GM12878 (cell line): ENCODE measurements at regions not wholly inside any gene's neighbourhood (a gene's known extent, or its start where the extent isn't known, plus 50 kb on each side); places are given as distances from the start of the nearest gene placed in this dataset.

ENCODE experiments used
- ATAC-seq: fragments of 200-7000 bp; cut with Tn5 transposase; 3 replicates; pipeline ENCODE4 v1.9.1; 2020; ENCODE audit warnings: mild to moderate bottlenecking, moderate library complexity
- BruUV-seq: library from RNA; stranded (reverse); fragments of 400-500 nt; replicated peaks from 2 replicates; lab custom pipeline; 2021; lab: Mats Ljungman, UMichigan
- CTCF ChIA-PET: fragments of 300-600 bp; sonication (Branson Sonifier 250); formaldehyde crosslinking; extraction: SDS; loops from one replicate; lab custom pipeline; 2021; ENCODE audit warnings: inconsistent platforms; lab: Yijun Ruan, JAX
- POLR2A ChIA-PET: fragments of 350-600 bp; formaldehyde crosslinking; extraction: SDS; loops from one replicate; lab custom pipeline; 2021; ENCODE audit warnings: inconsistent platforms; lab: Charles Lee
- RAD21 ChIA-PET: fragments of 300-600 bp; sonication (Branson Sonifier 250); formaldehyde crosslinking; loops from one replicate; lab custom pipeline; 2023; ENCODE audit warnings: antibody characterized with exemption; ENCODE audit not compliant: unreplicated experiment; lab: Charles Lee
- SMC1A ChIA-PET: fragments of 300-600 bp; sonication (Branson Sonifier 250); formaldehyde crosslinking; loops from one replicate; lab custom pipeline; 2023; ENCODE audit not compliant: unreplicated experiment, uncharacterized antibody; lab: Charles Lee
- DNase-seq: peaks from one replicate; pipeline ENCODE4 v3.0.0-alpha.2; 2011; ENCODE audit warnings: low read depth, low spot score
- FAIRE-seq: peaks from 3 replicates; lab custom pipeline; 2011; peaks lifted over from hg19 to GRCh38; lab: Jason Lieb, UNC
- H2AFZ ChIP-seq: 2 replicates; pipeline ENCODE4 v1.6.0; 2011; ENCODE audit warnings: low read depth, low read length, control low read depth; ENCODE audit not compliant: control insufficient read depth
- H3K27ac ChIP-seq: 2 replicates; pipeline ENCODE4 v1.5.1; 2011; ENCODE audit warnings: control low read depth; ENCODE audit not compliant: control insufficient read depth, insufficient read depth
- H3K27me3 ChIP-seq, 2 experiments: replicated peaks in 1 of 2; 2 replicates each; pipeline versions ENCODE4 v1.6.0 to v1.6.1; 2011; ENCODE audit warnings: low read length in 1 of 2; ENCODE audit not compliant: control insufficient read depth in 2 of 2, insufficient read depth in 2 of 2
- H3K36me3 ChIP-seq, 2 experiments: 2 replicates each; pipeline ENCODE4 v1.5.1; 2011; ENCODE audit warnings: low read length in 1 of 2; ENCODE audit not compliant: control insufficient read depth in 2 of 2, insufficient read depth in 2 of 2
- H3K4me1 ChIP-seq: 2 replicates; pipeline ENCODE4 v1.6.1; 2011; ENCODE audit warnings: mild to moderate bottlenecking, low read length, moderate library complexity, mixed read lengths; ENCODE audit not compliant: control insufficient read depth, insufficient read depth
- H3K4me2 ChIP-seq: 2 replicates; pipeline ENCODE4 v1.6.0; 2011; ENCODE audit warnings: control low read depth; ENCODE audit not compliant: control insufficient read depth, insufficient read depth
- H3K4me3 ChIP-seq: fragments of 200-600 bp; sonication (generic); 2 replicates; pipeline ENCODE4 v1.5.1; 2016
- H3K79me2 ChIP-seq: 2 replicates; pipeline ENCODE4 v1.6.0; 2011; ENCODE audit warnings: low read length; ENCODE audit not compliant: control insufficient read depth, insufficient read depth
- H3K9ac ChIP-seq: 2 replicates; pipeline ENCODE4 v1.8.0; 2011; ENCODE audit warnings: low read length, control low read depth, mixed read lengths; ENCODE audit not compliant: control insufficient read depth, insufficient read depth
- H3K9me3 ChIP-seq: replicated peaks from 3 replicates; pipeline ENCODE4 v1.5.1; 2011; ENCODE audit warnings: mild to moderate bottlenecking, low read length; ENCODE audit not compliant: control insufficient read depth, insufficient read depth
- H4K20me1 ChIP-seq: 2 replicates; pipeline ENCODE4 v1.6.0; 2011; ENCODE audit not compliant: control insufficient read depth, insufficient read depth
- CHD1 ChIP-seq: IDR thresholded peaks from 2 replicates; pipeline ENCODE4 v1.6.1; 2012; ENCODE audit warnings: low read depth, low read length, improper control_type of control experiment
- CREM ChIP-seq: IDR thresholded peaks from 2 replicates; pipeline ENCODE4 v1.6.1; 2014; ENCODE audit warnings: antibody characterized with exemption, low read depth
- EED ChIP-seq: sonication (generic); IDR thresholded peaks from 2 replicates; pipeline ENCODE4 v1.6.1; 2016; ENCODE audit warnings: antibody characterized with exemption, low read depth
- FOXM1 ChIP-seq: IDR thresholded peaks from 2 replicates; pipeline ENCODE4 v1.6.1; 2012; ENCODE audit warnings: low read depth, mild to moderate bottlenecking, inconsistent platforms, low read length, moderate library complexity
- HDAC2 ChIP-seq: fragments of 200-600 bp; sonication (generic); IDR thresholded peaks from 2 replicates; pipeline ENCODE4 v1.6.1; 2017
- MYB ChIP-seq: fragments of 150-350 bp; IDR thresholded peaks from 2 replicates; pipeline ENCODE4 v1.6.1; 2014; ENCODE audit warnings: mild to moderate bottlenecking, low read depth, low read length, borderline replicate concordance
- SMARCA5 ChIP-seq: fragments of 450-650 bp; IDR thresholded peaks from 2 replicates; pipeline ENCODE4 v1.6.1; 2017; ENCODE audit warnings: mild to moderate bottlenecking
- STAT1 ChIP-seq: fragments of 450-650 bp; conservative IDR thresholded peaks from 2 replicates; pipeline ENCODE4 v1.6.1; 2014; ENCODE audit warnings: antibody characterized with exemption, mild to moderate bottlenecking
- TARDBP ChIP-seq: IDR thresholded peaks from 2 replicates; pipeline ENCODE4 v1.6.1; 2016; ENCODE audit warnings: borderline replicate concordance
- WGBS: methylation state at CpG from one replicate; pipeline ENCODE4 v1.1.6; 2016; ENCODE audit warnings: low lambda C conversion rate; ENCODE audit not compliant: insufficient replicate concordance, insufficient coverage; ENCODE audit errors: missing lambda C conversion rate; 5-methylcytosine and 5-hydroxymethylcytosine counted together
- in situ Hi-C: fragments of 300-500 bp; cut with MboI; formaldehyde crosslinking; loops from 9 replicates; pipeline ENCODE4 v1.14.3; 2018; ENCODE audit warnings: mixed read lengths
- intact Hi-C: fragments of 100-400 bp; cut with micrococcal nuclease; formaldehyde crosslinking; loops from one replicate; pipeline ENCODE4 v1.14.2; 2022; ENCODE audit not compliant: unreplicated experiment
- TF ChIP-seq, protein P1 (sequence below): fragments of 450-650 bp; IDR thresholded peaks from 2 replicates; pipeline ENCODE4 v1.6.1; 2018; ENCODE audit warnings: mild to moderate bottlenecking, low read depth, moderate library complexity; ENCODE audit not compliant: partially characterized antibody
- TF ChIP-seq, protein P2 (sequence below): fragments of 450-650 bp; IDR thresholded peaks from 2 replicates; pipeline ENCODE4 v1.6.1; 2017; ENCODE audit warnings: borderline replicate concordance
- TF ChIP-seq, protein P3 (sequence below): fragments of 450-650 bp; IDR thresholded peaks from 2 replicates; pipeline ENCODE4 v1.6.1; 2016; ENCODE audit warnings: mild to moderate bottlenecking
- TF ChIP-seq, protein P4 (sequence below): fragments of 450-650 bp; IDR thresholded peaks from 2 replicates; pipeline ENCODE4 v1.6.1; 2014; ENCODE audit warnings: mild to moderate bottlenecking
- TF ChIP-seq, protein P5 (sequence below): IDR thresholded peaks from 2 replicates; pipeline ENCODE4 v1.6.1; 2011; ENCODE audit warnings: borderline replicate concordance, low read depth, mild to moderate bottlenecking, moderate library complexity, low read length; ENCODE audit not compliant: insufficient read depth, poor library complexity, severe bottlenecking

DNA sequence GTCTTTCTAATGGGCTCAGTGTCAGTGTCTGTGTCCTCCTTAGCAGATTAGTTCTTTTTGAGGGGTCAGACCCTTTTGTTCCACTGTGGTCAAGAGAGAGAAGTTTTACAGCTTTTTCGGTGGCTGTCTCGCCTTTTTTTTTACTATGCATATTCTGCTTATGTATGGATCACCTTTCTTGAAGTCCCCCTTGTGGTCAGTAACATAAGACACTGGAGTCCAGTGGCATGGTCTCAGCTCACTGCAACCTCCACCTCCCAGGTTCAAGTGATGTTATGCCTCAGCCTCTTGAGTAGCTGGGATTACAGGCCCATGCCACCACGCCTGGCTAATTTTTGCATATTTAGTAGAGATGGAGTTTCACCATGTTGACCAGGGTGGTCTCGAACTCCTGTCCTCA lies 54.0 kb upstream of the PGRMC2 start:
- CTCF ChIA-PET, result interaction anchor here (0.7 kb wide), 1 partner anchor 77 kb away, joined by 3 read pairs; no protein-coding TSS in a partner anchor
- in situ Hi-C loops, result no loop called here
- intact Hi-C loops, result no loop called here

More for the DNA sequence above, 54.0 kb upstream of the PGRMC2 start:
- H3K36me3 ChIP-seq, result no peaks in the 10 kb centered on the region
- H3K27me3 ChIP-seq, result no peaks in the 10 kb centered on the region
- POLR2A ChIA-PET, result no interaction called here
- no peak overlapping the region for H3K4me2 ChIP-seq
- WGBS, result 79% methylated on average over 4 of the region's 4 CpGs
- H2AFZ ChIP-seq, result no peak overlapping the region
- H3K4me1 ChIP-seq, result no peaks in the 10 kb centered on the region
- TF ChIP-seq, protein P1, sequence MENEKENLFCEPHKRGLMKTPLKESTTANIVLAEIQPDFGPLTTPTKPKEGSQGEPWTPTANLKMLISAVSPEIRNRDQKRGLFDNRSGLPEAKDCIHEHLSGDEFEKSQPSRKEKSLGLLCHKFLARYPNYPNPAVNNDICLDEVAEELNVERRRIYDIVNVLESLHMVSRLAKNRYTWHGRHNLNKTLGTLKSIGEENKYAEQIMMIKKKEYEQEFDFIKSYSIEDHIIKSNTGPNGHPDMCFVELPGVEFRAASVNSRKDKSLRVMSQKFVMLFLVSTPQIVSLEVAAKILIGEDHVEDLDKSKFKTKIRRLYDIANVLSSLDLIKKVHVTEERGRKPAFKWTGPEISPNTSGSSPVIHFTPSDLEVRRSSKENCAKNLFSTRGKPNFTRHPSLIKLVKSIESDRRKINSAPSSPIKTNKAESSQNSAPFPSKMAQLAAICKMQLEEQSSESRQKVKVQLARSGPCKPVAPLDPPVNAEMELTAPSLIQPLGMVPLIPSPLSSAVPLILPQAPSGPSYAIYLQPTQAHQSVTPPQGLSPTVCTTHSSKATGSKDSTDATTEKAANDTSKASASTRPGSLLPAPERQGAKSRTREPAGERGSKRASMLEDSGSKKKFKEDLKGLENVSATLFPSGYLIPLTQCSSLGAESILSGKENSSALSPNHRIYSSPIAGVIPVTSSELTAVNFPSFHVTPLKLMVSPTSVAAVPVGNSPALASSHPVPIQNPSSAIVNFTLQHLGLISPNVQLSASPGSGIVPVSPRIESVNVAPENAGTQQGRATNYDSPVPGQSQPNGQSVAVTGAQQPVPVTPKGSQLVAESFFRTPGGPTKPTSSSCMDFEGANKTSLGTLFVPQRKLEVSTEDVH, result no peak
- no peak for TF ChIP-seq SMARCA5
- TF ChIP-seq, protein P2, sequence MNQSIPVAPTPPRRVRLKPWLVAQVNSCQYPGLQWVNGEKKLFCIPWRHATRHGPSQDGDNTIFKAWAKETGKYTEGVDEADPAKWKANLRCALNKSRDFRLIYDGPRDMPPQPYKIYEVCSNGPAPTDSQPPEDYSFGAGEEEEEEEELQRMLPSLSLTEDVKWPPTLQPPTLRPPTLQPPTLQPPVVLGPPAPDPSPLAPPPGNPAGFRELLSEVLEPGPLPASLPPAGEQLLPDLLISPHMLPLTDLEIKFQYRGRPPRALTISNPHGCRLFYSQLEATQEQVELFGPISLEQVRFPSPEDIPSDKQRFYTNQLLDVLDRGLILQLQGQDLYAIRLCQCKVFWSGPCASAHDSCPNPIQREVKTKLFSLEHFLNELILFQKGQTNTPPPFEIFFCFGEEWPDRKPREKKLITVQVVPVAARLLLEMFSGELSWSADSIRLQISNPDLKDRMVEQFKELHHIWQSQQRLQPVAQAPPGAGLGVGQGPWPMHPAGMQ, result no peak
- TF ChIP-seq STAT1, result no peak
- no peak for TF ChIP-seq TARDBP
- TF ChIP-seq, protein P3, sequence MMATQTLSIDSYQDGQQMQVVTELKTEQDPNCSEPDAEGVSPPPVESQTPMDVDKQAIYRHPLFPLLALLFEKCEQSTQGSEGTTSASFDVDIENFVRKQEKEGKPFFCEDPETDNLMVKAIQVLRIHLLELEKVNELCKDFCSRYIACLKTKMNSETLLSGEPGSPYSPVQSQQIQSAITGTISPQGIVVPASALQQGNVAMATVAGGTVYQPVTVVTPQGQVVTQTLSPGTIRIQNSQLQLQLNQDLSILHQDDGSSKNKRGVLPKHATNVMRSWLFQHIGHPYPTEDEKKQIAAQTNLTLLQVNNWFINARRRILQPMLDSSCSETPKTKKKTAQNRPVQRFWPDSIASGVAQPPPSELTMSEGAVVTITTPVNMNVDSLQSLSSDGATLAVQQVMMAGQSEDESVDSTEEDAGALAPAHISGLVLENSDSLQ, result no peak
- no peak for TF ChIP-seq MYB
- TF ChIP-seq, protein P4, sequence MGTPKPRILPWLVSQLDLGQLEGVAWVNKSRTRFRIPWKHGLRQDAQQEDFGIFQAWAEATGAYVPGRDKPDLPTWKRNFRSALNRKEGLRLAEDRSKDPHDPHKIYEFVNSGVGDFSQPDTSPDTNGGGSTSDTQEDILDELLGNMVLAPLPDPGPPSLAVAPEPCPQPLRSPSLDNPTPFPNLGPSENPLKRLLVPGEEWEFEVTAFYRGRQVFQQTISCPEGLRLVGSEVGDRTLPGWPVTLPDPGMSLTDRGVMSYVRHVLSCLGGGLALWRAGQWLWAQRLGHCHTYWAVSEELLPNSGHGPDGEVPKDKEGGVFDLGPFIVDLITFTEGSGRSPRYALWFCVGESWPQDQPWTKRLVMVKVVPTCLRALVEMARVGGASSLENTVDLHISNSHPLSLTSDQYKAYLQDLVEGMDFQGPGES, result no peak
- TF ChIP-seq HDAC2, result no peak
- TF ChIP-seq, protein P5, sequence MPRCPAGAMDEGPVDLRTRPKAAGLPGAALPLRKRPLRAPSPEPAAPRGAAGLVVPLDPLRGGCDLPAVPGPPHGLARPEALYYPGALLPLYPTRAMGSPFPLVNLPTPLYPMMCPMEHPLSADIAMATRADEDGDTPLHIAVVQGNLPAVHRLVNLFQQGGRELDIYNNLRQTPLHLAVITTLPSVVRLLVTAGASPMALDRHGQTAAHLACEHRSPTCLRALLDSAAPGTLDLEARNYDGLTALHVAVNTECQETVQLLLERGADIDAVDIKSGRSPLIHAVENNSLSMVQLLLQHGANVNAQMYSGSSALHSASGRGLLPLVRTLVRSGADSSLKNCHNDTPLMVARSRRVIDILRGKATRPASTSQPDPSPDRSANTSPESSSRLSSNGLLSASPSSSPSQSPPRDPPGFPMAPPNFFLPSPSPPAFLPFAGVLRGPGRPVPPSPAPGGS, result no peak
- TF ChIP-seq FOXM1, result no peak
- TF ChIP-seq EED, result no peak
- no peak for TF ChIP-seq CHD1
- TF ChIP-seq CREM, result no peak
- no peaks in the 10 kb centered on the region for H3K79me2 ChIP-seq
- H3K9ac ChIP-seq, result no peak overlapping the region
- RAD21 ChIA-PET, result no interaction called here
- no peak for DNase-seq
- no peak for FAIRE-seq
- no peaks in the 10 kb centered on the region for H4K20me1 ChIP-seq
- H3K4me3 ChIP-seq, result no peak overlapping the region
- BruUV-seq, result no TSS peak
- H3K27ac ChIP-seq, result no peak overlapping the region
- ATAC-seq, result no peak
- SMC1A ChIA-PET, result no interaction called here
- no peaks in the 10 kb centered on the region for H3K9me3 ChIP-seq
